Activated naive CD8-positive, alpha-beta T cell (primary cell): ENCODE measurements at regions not wholly inside any gene's neighbourhood (a gene's known extent, or its start where the extent isn't known, plus 50 kb on each side); places are given as distances from the start of the nearest gene placed in this dataset.
"Not testable (repeated sequence)": the region's sequence is repeated elsewhere in the genome, so short reads cannot be mapped to it uniquely, and the experiment has no call there.

ENCODE experiments used
- H3K27ac Mint-ChIP-seq: one replicate; pipeline ENCODE4 v1.8.0; 2021; ENCODE audit warnings: mixed read lengths
- H3K27me3 Mint-ChIP-seq: one replicate; pipeline ENCODE4 v1.8.0; 2021; ENCODE audit warnings: mixed read lengths
- H3K36me3 Mint-ChIP-seq: one replicate; pipeline ENCODE4 v1.8.0; 2021; ENCODE audit warnings: mixed read lengths
- H3K4me1 Mint-ChIP-seq: one replicate; pipeline ENCODE4 v1.8.0; 2021; ENCODE audit warnings: low read depth, mixed read lengths
- H3K4me3 Mint-ChIP-seq: one replicate; pipeline ENCODE4 v1.8.0; 2021; ENCODE audit warnings: mild to moderate bottlenecking, mixed read lengths
- H3K9me3 Mint-ChIP-seq: one replicate; pipeline ENCODE4 v1.8.0; 2021; ENCODE audit warnings: low read depth, mixed read lengths

DNA sequence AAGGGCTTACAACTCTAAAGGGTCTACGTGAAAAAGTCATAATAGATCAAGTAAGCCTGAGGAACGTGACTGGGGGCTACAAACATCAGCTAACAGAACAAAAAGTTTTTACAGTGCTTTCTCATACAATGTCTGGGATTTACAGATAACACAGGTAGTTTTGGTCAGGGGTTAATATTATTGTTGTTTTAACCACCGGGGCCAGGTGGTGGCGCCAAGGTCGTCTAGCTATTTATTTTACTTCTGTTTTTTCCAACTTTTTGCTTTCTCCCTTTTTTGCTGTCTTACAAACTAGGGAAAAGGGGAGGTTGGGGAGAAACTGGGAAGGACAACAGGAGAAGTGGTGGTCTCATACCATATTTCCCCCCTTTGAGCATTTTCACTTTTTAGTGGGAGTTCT, 158.6 kb downstream of the UNC93B1 start:
- H3K27ac Mint-ChIP-seq, H3K4me3 Mint-ChIP-seq, H3K9me3 Mint-ChIP-seq, H3K4me1 Mint-ChIP-seq, H3K36me3 Mint-ChIP-seq, H3K27me3 Mint-ChIP-seq: not testable (repeated sequence)

DNA sequence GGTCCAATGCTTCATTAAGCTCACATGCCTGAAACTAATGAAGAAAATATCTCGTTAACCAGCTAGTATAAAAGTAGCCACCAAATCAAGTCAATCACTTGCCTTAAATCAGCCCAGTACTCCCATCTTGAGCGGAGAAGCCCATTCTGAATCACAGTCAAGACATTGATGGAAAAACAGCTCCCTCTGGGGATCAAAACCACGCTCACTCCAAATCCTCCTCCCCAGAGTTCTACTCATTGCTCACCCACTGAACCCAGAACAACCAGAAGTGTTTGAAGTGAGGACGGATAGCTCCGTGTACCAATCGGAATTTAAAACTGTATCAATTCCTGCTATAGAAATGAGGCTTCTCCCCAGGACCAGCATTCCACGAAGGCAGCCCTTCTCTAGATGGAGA, 163.3 kb downstream of the UNC93B1 start:
- not testable (repeated sequence) for H3K9me3 Mint-ChIP-seq, H3K4me3 Mint-ChIP-seq, H3K27ac Mint-ChIP-seq, H3K4me1 Mint-ChIP-seq, H3K36me3 Mint-ChIP-seq, H3K27me3 Mint-ChIP-seq

DNA sequence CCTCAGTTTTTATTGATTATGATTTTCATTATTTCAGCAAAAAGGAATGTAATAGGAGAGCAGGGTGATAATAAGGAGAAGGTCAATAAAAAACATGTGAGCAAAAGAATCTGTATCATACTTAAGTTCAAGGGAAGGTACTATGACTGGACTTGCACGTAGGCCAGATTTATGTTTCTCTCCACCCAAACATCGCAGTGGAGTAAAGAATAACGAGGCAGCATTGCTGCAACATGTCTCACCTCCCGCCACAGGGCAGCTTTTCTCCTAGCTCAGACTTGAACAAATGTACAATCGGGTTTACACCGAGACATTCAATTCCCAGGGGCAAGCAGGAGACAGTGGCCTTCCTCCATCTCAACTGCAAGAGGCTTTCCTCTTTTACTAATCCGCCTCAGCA, 155.7 kb upstream of the ALDH3B2 start:
- H3K36me3 Mint-ChIP-seq, H3K4me3 Mint-ChIP-seq, H3K9me3 Mint-ChIP-seq, H3K27ac Mint-ChIP-seq, H3K4me1 Mint-ChIP-seq: not testable (repeated sequence)
- H3K27me3 Mint-ChIP-seq = peaks cover 31% of the 10 kb centered on the region

DNA sequence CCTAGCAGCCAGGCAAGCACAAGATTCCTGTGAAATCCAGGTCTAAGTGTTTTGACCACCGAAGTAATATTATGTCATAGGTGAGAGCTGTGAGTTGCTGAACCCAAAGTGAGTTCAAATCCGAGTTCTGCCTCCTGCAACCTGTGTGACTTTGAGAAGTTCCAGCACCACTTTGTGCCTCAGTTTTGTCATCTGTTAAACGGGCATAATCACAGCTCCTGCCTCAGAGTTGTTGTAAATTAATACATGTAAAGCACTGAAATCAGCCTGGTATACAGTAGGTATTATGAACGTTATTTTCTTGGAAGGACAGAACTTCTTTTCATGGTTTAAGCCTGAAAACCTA, 152.5 kb upstream of the ALDH3B2 start:
- not testable (repeated sequence) for H3K4me3 Mint-ChIP-seq, H3K36me3 Mint-ChIP-seq, H3K27ac Mint-ChIP-seq, H3K4me1 Mint-ChIP-seq, H3K9me3 Mint-ChIP-seq
- H3K27me3 Mint-ChIP-seq = peaks cover 40% of the 10 kb centered on the region

DNA sequence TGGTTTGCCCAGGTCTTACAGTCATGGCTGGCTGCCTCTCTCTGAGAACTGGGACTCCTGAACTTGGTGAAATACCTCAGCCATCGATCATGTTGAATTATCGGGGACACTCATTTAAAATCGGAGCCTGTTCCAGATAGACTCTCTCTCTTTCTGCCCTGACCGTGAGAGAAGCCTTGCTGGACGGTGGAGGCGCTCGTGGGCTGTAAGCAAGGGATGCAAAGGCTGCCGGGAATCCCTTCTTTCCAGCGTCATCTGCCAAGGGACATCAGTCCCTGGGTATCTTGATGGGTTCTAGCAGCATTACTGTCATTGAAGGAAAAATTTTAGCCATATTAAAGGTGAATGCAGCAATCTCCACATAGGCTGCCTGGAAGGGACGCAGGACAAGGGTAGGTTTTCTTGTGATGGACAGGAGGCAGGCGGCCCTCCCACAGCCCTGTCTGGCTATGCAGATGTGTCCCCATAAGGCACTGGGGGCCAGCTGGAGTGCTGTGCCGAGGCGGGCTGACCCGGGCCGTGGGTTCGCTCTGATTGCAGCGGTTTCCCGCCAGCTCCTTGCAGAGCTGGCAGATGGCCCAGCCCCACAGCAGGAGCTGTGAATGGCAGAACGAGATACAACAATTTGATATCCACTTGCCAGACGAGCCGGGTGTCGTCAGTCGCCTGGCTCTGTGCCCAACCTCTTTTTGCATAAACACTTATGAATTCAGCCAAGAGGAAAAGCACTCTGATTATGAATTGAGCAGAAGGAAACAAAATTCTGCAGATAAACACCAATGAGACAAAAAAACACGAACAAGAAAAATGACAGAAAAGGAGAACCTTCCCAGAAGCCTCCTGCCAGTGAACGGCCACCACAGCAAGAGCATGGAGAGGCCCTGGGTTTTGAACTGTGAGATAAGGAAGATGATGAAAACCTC, 151.9 kb upstream of the ALDH3B2 start:
- not testable (repeated sequence) for H3K36me3 Mint-ChIP-seq
- peaks cover 40% of the 10 kb centered on the region for H3K27me3 Mint-ChIP-seq

DNA sequence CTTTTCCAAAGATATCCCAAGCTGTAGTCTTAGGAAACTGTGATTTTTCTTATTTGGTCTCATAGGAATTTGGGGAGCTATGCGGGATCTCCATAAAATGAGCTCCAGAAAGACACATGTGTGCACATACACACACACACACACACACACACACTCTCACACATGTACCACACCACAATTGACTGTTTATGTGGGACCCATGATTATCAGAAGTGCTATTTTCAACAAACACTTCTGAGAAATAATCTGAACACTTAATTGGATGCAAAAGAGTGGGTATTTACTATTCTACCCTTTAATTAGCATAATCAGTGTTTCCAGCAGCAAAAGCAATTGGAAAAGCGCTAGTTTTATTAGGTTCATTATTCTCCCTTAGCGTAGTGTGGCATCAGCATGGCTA, 150.4 kb upstream of the ALDH3B2 start:
- not testable (repeated sequence) for H3K9me3 Mint-ChIP-seq, H3K4me3 Mint-ChIP-seq, H3K36me3 Mint-ChIP-seq, H3K4me1 Mint-ChIP-seq, H3K27ac Mint-ChIP-seq
- H3K27me3 Mint-ChIP-seq = peaks cover 34% of the 10 kb centered on the region

More for the DNA sequence above, 151.9 kb upstream of the ALDH3B2 start:
- H3K9me3 Mint-ChIP-seq, H3K4me3 Mint-ChIP-seq, H3K27ac Mint-ChIP-seq, H3K4me1 Mint-ChIP-seq: not testable (repeated sequence)

DNA sequence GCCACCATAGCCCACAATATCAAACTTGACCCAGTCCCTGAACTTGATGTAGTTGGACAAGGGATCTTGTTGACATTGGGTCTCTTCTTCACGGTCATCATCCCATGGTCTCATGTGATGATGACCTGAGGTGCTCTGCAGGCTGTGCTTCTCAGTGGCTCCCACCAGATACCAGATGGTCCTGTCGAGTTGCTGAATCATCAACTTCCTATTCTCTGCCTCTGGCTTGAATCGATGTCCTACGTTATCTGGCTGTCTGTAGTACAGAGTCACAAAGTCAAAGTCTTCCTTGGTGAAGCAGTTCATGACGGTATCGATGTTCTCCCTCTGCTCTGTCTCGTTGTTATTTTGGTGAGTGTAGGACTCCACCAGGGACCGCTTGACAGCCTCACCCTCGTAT, 145.7 kb upstream of the ALDH3B2 start:
- peaks cover 8% of the 10 kb centered on the region for H3K27me3 Mint-ChIP-seq
- no peak overlapping the region for H3K27ac Mint-ChIP-seq
- no peaks in the 10 kb centered on the region for H3K4me1 Mint-ChIP-seq
- no peak overlapping the region for H3K4me3 Mint-ChIP-seq
- no peaks in the 10 kb centered on the region for H3K9me3 Mint-ChIP-seq
- no peaks in the 10 kb centered on the region for H3K36me3 Mint-ChIP-seq

DNA sequence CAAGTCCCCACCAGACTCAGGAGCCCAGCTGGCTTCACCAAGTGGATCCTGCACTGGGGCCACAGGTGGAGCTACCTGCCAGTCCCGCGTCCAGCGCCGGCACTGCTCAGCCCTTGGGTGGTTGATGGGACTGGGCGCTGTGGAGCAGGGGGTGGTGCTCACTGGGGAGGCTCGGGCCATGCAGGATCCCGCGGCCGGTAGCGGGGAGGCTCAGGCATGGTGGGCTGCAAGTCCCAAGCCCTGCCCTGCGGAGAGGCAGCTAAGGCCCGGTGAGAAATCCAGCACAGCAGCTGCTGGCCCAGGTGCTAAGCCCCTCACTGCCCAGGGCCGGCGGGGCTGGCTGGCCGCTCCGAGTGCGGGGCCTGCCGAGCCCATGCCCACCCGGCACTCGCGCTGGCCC, 143.1 kb upstream of the ALDH3B2 start:
- not testable (repeated sequence) for H3K4me1 Mint-ChIP-seq, H3K9me3 Mint-ChIP-seq, H3K27me3 Mint-ChIP-seq, H3K27ac Mint-ChIP-seq, H3K36me3 Mint-ChIP-seq, H3K4me3 Mint-ChIP-seq

DNA sequence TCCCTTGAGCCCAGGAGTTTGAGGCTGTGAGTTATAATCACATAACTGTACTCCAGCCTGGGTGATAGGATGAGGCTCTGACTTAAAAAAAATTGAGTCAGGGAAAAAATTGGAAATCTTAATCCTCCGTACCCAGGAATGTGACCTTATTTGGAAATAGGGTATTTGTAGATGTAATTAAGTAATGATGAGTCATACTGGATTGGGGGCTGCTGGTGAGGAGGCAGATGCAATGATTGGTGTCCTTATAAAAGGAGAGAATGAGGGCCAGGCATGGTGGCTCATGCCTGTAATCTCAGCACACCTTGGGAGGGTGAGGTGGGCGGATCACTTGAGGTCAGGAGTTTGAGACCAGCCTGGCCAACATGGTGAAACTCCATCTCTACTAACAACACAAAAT, 134.9 kb upstream of the ALDH3B2 start:
- not testable (repeated sequence) for H3K4me1 Mint-ChIP-seq, H3K36me3 Mint-ChIP-seq, H3K4me3 Mint-ChIP-seq, H3K9me3 Mint-ChIP-seq, H3K27ac Mint-ChIP-seq, H3K27me3 Mint-ChIP-seq

DNA sequence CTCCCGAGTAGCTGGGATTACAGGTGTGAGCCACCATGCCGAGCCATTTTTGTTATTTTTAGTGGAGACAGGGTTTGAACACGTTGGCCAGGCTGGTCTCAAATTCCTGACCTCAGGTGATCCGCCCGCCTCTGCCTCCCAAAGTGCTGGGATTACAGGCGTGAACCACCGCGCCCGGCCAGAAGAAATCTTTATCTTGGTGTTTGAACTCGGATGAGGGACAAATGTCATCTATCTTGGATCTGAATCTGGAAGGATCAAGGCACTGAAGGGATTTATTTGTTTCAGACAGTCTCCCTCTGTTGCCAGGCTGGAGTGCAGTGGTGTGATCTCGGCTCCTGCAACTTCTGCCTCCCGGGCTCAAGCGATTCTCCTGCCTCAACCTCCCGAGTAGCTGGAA, 133.5 kb upstream of the ALDH3B2 start:
- peaks cover 17% of the 10 kb centered on the region for H3K4me1 Mint-ChIP-seq
- not testable (repeated sequence) for H3K36me3 Mint-ChIP-seq, H3K27ac Mint-ChIP-seq, H3K9me3 Mint-ChIP-seq, H3K4me3 Mint-ChIP-seq, H3K27me3 Mint-ChIP-seq

DNA sequence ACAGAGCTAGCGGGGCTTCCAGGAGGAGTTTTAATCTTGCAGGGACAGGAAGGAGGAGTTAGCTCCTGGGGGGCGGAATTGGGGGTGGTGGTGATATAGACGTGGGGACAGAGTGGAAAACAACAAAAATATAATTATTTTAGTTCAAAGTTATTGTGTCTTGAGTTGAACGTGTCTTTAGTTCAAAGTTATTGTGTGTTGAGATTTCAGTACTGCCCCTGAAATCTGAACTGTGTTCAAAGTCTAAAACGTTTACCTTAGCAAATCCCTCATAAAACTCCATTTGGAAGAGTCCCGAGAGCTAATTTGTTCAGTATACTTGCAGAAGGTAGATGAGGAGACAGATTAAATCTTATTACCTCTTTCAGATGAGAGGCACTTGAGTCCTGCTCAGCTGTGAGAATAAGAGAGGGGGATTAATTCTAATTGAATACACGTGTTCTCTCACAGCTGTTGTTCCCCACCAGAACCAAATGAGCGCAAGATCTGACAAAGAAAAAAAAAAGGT, 132.4 kb upstream of the ALDH3B2 start:
- peaks cover 21% of the 10 kb centered on the region for H3K4me1 Mint-ChIP-seq
- not testable (repeated sequence) for H3K27me3 Mint-ChIP-seq, H3K36me3 Mint-ChIP-seq, H3K9me3 Mint-ChIP-seq, H3K27ac Mint-ChIP-seq
- peak overlapping the region; percentile 79 for H3K4me3 Mint-ChIP-seq

DNA sequence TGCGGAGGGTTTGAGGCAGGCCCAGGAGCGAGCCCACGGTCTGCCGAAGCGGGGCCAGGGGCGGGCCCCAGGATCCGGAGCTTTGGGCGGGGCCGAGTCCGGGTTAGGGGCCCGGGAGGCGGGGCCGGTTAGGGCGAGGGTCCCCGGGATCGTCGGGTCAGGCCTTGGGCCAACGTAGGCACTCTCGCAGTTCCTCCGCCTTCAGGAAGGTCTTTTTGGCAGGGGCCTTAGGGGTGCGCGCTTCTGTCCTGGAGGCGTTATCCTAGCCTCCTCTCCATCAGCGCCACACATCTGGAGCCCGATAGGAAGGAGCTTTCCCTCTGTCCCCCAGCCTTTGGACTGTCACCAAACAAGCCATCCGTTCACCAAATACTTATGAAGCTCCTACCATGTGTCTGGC, 131.8 kb upstream of the ALDH3B2 start:
- not testable (repeated sequence) for H3K27ac Mint-ChIP-seq, H3K9me3 Mint-ChIP-seq, H3K27me3 Mint-ChIP-seq, H3K36me3 Mint-ChIP-seq
- H3K4me1 Mint-ChIP-seq = peaks cover 21% of the 10 kb centered on the region
- H3K4me3 Mint-ChIP-seq = peak overlapping the region; percentile 89

DNA sequence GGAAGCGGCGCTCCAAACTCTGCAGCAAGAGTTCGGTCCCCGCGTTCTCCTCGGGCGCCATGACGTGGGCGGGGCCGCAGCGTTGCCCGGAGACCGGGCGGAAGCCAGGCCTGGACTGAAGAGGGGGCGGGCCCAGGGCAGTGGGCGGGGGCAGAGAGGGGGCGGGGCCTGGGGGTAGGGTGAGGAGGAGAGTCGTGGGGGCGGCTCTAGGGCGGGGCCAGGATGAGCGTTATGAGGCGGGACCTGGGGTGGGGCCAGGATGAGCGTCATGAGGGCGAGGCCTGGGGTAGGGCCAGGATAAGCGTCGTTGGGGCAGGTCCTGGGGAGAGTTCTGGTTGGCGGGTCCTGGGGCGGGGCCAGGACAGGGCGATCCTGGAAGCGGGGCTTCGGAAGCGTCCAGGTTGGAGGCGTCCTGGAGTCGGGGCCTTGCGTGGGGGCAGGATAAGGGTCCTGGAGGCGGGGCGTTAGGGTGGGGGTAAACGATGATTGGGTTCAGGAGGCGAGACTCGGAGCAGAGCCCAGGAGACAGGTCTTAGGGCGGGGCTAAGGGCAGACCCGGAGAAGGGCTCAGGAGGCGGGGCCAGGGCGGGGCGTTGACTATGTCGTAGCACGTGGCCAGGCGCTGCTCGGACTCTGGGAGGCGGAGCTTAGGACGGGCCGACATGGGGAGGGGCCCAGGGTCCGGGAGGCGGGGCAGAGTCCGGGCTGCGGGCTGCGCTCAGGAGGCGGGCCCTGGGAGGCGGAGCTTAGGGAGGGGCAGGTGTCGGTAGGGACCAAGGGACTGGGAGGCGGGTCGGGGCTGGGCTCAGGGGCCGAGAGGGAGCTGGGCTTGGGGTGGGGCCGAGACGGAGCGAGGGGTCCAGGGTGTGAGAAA, 131.1 kb upstream of the ALDH3B2 start:
- Mint-ChIP-seq H3K4me3 (peak overlapping the region; percentile 89), H3K4me1 (peaks cover 21% of the 10 kb centered on the region), H3K27ac (peak overlapping the region; percentile 91)
- H3K27me3 Mint-ChIP-seq, H3K9me3 Mint-ChIP-seq, H3K36me3 Mint-ChIP-seq: not testable (repeated sequence)

DNA sequence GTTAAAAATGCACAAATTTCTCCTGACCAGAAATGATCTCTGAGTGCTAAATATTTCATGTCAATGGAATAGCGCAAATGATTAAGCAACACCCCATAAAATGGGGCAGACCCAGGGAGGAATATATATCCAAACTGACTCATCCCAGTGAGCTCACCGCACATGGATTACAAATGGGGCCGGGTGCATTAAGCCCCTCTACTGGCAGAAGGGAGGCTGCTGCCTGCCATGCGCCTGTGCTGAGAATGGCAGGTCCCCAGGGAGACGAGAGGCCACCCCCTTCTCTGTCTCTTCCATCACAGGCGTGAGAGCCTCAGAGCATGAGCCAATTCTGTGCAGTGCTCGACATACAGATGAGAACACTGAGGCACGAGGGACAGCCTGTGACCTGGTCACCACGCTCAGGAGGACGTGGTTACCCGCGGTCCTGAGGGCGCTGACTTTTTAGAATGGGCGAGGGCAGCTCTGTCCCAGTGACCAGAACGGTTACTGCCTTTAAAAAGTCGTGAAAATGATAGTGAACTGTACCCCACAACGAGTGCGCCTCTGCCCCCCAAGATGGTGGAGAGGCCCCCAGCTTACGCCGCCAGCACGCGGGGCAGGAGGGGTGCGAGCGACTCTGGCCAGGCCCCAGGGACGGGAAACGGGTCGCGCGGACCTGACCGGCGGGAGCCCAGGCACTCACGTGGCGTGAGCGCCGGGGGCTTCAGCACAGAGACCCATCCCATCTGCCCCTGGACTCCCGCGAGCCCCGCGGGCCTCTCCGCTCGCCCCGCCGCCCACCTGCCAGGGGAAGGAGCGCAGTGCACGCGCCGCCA, 130.2 kb upstream of the ALDH3B2 start:
- H3K27me3 Mint-ChIP-seq, H3K9me3 Mint-ChIP-seq, H3K36me3 Mint-ChIP-seq: not testable (repeated sequence)
- peaks cover 21% of the 10 kb centered on the region for H3K4me1 Mint-ChIP-seq
- peak overlapping the region; percentile 91 for H3K27ac Mint-ChIP-seq
- peak overlapping the region; percentile 89 for H3K4me3 Mint-ChIP-seq

DNA sequence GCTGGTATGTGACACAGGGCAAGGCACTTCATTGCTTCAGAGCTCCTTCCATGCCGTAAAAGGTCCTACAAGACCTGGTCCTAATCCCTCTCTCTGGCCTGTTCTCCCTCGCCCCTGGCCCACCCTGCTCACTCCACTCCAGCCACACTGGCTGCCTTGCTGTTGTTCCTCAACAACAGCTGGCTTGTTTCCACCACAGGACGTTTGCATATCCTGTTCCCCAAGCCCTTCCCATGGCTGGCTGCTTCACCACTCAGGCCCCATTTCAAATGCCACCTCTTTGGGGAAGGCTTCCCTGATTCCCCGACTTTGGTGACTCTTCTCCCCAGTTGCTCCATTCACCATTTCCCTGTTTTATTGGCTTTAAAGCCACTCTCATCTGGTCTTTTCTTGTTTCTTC, 129.1 kb upstream of the ALDH3B2 start:
- H3K9me3 Mint-ChIP-seq, H3K27ac Mint-ChIP-seq, H3K36me3 Mint-ChIP-seq, H3K27me3 Mint-ChIP-seq: not testable (repeated sequence)
- H3K4me1 Mint-ChIP-seq = peaks cover 23% of the 10 kb centered on the region
- H3K4me3 Mint-ChIP-seq = peak overlapping the region; percentile 89
